Neutrophil (primary cell): ENCODE measurements at regions not wholly inside any gene's neighbourhood (a gene's known extent, or its start where the extent isn't known, plus 50 kb on each side); places are given as distances from the start of the nearest gene placed in this dataset.

Experiments
- H3K27ac ChIP-seq: fragments of 200-600 bp; sonication (generic); 2 replicates; pipeline ENCODE4 v1.5.1; 2016; ENCODE audit warnings: mild to moderate bottlenecking, moderate library complexity
- H3K27me3 ChIP-seq: fragments of 200-600 bp; sonication (generic); 2 replicates; pipeline ENCODE4 v1.6.0; 2016; ENCODE audit warnings: mild to moderate bottlenecking
- H3K36me3 ChIP-seq: fragments of 200-600 bp; sonication (generic); 2 replicates; pipeline ENCODE4 v1.5.1; 2017
- H3K4me1 ChIP-seq, 2 experiments: fragments of 200-600 bp in 1 of 2; sonication (generic) in 1 of 2; 1 replicate in 1 of 2; 2 replicates in 1 of 2; pipeline versions ENCODE4 v1.5.1 to v1.6.1; 2013 to 2016; ENCODE audit warnings: low read depth in 1 of 2, low read length in 1 of 2, mild to moderate bottlenecking in 1 of 2, moderate library complexity in 1 of 2; ENCODE audit not compliant: control insufficient read depth in 1 of 2, insufficient read depth in 1 of 2
- H3K4me3 ChIP-seq, 2 experiments: fragments of 200-600 bp in 1 of 2; sonication (generic) in 1 of 2; 1 replicate in 1 of 2; 2 replicates in 1 of 2; pipeline ENCODE4 v1.5.1; 2013 to 2016; ENCODE audit warnings: low read depth in 1 of 2, low read length in 1 of 2, mild to moderate bottlenecking in 1 of 2, moderate library complexity in 1 of 2
- H3K9me3 ChIP-seq: fragments of 200-600 bp; sonication (generic); 2 replicates; pipeline ENCODE4 v1.5.1; 2016
- CTCF ChIP-seq: fragments of 200-600 bp; sonication (generic); IDR thresholded peaks from 2 replicates; pipeline ENCODE4 v1.5.1; 2016; ENCODE audit warnings: antibody characterized with exemption

GRCh38 chr2:207478572-207478971 lies 51.2 kb upstream of the CREB1 start:
- no peak for TF ChIP-seq CTCF
- Histone ChIP-seq H3K4me1 (peaks cover 33 to 47% of the 10 kb centered on the region in 2 experiments), H3K36me3 (no peaks in the 10 kb centered on the region), H3K27ac (peak overlapping the region; percentile 49), H3K4me3 (no peak overlapping the region), H3K9me3 (no peaks in the 10 kb centered on the region), H3K27me3 (no peaks in the 10 kb centered on the region)

- H3K27ac ChIP-seq = peak overlapping the region; percentile 49
- no peaks in the 10 kb centered on the region for H3K9me3 ChIP-seq
- no peaks in the 10 kb centered on the region for H3K27me3 ChIP-seq
- no peak for TF ChIP-seq CTCF
- H3K4me3 ChIP-seq = no peak overlapping the region
- no peaks in the 10 kb centered on the region for H3K36me3 ChIP-seq
- H3K4me1 ChIP-seq = peaks cover 33 to 47% of the 10 kb centered on the region in 2 experiments
Observed at GRCh38 chr2:207479198-207479785, 50.5 kb upstream of the CREB1 start.
